NCI-H1436 (cell line): ENCODE measurements at regions not wholly inside any gene's neighbourhood (a gene's known extent, or its start where the extent isn't known, plus 50 kb on each side); places are given as distances from the start of the nearest gene placed in this dataset.
"Not testable (repeated sequence)": the region's sequence is repeated elsewhere in the genome, so short reads cannot be mapped to it uniquely, and the experiment has no call there.

ENCODE experiments used
- DNase-seq: peaks from one replicate; lab custom pipeline; 2025; lab: John Stamatoyannopoulos, UW

DNA sequence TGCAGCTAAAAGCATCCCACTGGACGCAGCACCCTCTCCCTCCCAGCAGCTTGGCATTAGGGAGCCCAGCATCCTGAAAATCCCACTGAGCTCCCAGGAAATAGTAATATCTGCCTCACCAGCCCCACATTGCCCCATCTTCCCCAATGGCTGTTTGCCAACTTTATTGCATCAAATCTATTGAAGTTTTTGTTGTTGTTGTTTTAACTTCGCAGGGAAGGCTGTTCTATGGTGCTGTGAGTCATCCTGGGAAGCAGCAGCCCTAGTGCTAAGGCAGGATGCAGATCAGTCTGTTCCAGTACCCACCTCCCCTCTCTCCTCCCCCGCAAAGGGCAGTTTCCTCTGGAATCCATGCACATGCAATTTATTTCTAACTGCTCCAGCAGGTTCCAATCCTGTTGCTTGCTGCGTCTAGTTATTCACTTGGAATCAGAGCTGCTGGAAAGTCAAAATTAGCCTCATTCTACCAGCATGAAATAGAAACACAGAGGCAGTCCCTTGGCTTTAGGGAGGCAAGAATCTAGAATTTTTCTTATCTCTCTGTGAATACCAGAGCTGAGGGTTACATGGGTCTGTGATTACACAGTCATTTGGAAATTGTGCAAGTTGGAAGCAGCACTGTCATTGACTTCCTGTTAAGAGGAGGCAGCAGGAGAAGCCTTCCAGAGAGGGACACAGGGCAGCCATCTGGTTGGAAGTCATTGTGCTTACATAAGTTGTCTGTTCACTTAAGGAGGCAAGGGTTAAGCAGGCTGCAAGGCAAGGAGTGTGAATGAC lies 115.9 kb upstream of the CACUL1 start:
- no peak for DNase-seq

DNA sequence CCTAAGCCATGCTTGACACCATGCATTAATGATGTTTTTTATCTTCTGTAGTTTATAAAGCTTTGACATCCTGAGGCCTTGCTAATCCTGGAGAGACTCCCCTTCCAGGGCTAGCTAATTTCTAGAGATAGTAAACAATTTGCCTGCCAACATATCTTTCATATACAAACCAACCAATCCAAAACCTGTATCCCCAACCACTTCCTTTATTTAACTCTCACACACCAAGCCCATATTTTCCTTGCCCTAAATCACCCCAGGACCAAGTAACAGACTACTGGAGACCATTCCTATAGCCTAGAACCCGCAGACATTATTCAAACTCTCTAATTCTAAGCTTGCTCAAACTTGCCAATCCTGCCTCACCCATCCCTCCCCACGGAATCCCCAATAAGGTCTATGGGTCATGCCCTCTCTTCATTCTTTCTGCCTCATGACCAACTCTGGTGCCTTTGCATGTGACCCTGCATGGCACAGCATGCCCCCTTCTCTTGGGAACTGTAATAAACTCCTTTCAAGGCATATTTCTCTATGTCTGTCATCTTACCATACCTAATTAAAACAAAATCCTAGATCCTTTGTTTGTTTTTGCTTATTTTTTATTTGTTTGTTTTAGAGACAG lies 116.6 kb upstream of the CACUL1 start:
- no peak for DNase-seq

DNA sequence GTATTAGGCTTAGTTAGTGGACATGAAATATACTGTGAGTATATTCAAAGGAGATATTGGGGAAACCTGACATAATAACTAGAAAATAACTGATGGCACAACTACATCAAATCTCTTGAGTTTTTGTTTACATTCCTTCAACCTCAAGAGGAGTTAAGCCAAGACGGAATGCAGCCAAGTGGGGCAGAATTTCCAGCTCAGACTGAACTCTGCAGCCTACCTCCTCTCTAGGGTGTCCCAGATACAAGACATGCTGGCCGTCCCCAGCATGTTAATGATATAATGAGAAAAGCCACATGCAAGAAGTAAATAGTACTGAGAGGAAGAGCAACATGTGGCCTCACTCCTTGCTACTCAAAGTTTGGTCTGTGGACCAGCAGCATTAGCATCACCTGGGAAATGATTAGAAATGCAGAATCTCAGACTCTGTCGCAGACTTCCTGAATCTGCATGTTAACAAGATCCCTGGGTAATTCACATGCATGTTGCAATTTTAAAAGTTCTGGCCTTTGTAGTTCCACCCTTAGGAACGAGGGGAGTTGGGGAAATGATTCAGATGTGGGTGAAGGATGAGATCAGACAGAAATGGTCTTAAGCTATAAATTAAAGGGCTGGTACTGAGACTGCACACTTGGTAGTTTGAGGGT lies 118.4 kb upstream of the CACUL1 start:
- no peak for DNase-seq

DNA sequence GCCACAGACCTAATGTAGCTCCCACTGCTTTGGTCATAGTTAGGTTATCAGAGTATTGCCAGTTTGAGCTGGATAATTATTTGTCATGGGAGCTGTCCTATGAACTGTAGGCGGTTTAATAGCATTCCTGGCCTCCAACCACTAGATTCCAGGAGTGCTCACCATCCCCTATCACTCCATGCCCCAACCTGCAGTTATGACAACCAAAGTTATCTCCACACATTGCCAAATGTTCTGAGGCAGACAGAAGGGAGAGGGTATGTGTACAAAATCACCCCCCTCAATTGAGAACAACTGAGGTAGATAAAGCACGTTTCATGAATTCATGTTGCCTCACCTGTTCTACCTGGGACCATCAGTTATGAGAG lies 119.0 kb upstream of the CACUL1 start:
- DNase-seq: no peak

DNA sequence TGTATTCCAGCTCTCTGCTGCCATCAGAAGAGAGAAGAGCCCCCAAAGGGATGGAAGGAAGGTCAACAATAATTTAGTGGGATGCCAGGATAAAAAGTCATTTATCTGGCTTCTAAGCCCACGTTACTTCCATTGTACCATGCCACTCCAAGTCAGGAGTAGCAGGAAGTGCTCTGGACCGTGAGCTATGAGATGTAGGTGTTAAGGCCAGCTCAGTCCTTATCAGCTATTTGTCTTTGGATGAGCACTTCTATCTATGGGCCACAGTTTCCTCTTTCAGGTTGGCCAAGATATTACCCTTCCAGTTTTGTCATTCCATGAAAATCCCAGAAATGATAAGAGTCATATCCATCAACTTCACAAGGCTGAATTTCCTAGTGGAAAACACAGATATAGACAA lies 119.4 kb upstream of the CACUL1 start:
- DNase-seq: no peak

DNA sequence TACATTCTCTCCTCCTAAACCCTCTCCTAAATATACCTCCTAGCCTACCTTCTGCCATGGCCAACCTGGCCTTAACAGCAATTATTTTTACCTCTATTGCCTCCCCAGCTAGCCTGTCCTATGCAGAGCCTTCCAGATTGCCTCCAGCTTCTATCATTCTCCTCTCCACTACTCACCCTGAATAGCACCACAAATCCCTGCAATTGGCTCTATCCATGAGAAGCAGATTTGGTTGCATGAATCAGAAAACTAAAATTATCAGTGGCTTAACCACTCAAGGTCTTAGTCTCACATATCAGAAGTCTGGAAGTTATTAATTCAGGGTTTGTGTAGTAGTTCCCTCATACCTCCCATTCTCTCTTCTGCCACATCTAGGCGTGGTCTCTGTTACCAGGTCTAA lies 120.3 kb upstream of the CACUL1 start:
- DNase-seq: no peak

DNA sequence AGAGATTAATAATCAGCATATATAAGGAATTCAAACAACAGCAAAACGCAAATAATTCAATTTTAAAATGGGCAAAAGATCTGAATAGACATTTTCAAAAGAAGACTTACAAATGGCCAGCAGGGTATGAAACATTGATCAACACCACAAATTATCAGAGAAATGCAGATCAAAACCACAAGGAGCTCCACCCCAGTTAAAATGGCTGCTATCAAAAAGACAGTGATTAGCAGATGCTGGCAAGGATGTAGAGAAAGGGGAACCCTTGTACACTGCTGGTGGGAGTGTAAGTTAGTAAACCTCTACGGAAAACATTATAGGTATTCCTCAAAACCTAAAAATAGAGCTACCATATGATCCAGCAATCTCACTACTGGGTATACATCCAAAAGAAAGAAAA lies 128.0 kb upstream of the CACUL1 start:
- DNase-seq: no peak

DNA sequence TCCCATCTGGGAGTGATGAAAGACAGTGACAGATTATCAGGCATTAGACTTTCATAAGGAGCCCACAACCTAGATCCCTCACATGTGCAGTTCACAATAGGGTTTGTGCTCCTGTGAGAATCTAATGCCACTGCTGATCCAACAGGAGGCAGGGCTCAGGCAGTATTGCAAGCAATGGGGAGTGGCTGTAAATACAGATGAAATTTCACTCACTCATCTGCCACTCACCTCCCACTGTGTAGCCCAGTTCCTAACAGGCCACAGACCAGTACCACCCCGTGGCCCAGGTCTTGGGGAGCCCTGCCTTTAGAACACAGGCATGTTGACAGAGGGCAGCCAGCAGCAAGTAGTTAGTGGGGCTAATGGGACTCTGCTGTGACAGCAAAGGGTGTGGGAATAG lies 137.3 kb upstream of the NANOS1 start:
- DNase-seq: no peak

DNA sequence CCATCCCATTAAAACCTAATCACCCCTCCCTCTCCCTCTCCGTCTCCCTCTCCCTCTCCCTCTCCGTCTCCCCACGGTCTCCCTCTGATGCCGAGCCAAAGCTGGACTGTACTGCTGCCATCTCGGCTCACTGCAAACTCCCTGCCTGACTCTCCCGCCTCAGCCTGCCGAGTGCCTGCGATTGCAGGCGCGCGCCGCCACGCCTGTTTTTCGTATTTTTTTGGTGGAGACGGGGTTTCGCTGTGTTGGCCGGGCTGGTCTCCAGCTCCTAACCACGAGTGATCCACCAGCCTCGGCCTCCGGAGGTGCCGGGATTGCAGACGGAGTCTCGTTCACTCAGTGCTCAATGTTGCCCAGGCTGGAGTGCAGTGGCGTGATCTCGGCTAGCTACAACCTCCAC lies 134.6 kb upstream of the NANOS1 start:
- not testable (repeated sequence) for DNase-seq

DNA sequence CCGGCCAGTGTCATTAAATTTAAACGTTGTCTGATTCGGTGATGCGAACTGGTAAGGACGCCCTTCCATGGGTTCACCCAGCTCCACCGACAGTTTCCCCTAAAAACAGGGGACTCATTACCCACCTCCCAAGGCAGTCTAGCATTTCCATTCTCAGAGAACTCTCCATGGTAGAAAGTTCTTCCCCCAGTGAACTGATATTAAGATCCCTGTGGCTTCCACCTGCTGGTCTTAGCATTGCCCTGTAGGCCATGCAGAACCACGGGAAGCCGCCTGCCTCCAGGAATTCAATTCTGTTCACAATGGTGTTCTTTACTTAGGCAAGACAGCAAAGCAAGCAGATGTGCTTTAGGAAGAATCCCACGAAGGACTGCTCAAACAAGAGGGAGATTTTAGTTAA lies 128.9 kb upstream of the NANOS1 start:
- no peak for DNase-seq

DNA sequence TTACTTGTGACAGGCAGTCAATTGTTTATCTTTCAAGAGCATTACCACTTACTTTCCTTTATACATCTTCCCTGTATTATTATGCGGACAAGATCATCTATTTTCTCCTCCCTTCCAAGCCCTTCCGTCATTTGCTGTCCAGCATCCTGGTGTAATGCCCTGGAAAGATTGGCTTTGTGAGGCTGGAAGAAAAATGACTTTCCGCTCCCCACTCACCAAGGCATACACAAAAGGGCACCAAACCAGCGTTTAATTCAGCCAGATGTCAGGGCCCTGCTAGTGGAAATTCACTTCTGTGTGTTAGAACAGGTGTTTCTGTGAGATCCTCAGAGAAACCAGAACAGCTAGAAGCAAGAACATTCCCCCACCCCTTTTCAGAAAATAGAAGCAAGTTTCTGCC lies 128.1 kb upstream of the NANOS1 start:
- no peak for DNase-seq

DNA sequence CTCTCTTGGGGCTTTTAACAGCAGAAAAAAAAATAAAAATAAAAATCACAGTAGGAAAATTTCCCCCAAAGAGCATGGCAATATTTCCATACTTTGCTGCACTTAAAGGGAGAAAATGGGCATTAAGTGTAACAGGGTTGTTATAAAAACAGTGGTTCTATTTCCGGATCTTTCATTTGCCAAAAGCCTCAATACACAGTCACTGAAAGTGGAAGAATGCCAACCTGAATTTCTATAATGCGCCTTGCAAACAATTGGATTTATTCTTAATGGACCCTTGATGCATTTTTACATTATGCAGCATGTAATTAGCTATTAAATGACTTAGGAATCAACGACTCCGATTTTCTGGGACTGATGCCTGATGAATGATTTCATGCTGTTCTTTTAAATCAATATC lies 127.6 kb upstream of the NANOS1 start:
- no peak for DNase-seq

DNA sequence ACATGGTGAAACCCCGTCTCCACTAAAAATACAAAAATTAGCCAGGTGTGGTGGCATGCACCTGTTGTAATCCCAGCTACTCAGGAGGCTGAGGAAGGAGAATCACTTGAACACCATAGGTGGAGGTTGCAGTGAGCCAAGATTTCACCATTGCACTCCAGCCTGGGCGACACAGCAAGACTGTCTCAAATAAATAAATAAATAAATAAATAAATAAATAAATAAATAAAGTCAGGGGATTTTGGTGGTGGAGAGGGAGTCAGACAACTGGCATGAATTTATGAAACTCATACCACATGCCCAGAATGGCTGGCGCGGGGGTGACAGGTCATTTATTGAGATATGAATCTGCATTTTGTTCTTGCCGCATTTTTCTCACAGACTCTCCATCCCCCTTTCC lies 126.9 kb upstream of the NANOS1 start:
- not testable (repeated sequence) for DNase-seq

DNA sequence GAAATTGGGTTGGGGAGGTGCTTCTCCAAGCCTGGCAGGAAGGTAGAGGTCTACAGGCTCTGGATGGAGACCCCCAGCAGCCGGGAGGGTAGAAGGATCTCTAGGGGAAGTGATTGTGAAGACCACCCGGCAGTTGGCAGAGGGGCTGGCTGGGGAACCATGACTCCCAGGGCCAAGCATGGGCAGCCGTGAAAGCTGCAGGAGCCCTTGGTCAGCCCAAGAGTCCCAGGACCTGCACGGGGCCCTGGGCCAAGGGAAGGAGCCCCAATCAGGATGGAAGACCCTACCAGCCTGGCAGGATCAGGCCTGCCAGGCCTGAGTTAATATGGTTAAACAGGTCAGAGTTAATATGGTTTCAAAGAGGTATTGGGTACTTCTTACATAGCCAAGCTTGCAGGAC lies 126.3 kb upstream of the NANOS1 start:
- no peak for DNase-seq

DNA sequence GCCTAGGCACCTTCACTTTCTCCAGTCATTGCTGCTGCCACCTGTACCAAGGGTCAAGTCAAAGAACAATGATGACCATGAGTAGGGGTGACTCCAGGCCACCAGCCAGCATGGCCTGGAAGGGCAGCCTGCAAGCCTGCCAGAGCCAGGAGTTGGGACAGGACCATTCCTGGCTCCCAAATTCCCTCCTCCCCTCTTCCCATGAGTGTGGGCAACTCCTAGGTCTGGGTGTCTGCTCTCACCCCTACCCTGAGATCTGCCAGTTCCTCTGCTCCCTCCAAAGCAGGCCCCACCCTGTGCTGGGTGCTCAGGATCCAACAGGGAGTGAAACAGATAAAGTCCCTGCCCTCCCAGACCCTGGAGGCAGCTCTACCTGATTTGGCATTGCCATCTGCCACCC lies 125.8 kb upstream of the NANOS1 start:
- no peak for DNase-seq

DNA sequence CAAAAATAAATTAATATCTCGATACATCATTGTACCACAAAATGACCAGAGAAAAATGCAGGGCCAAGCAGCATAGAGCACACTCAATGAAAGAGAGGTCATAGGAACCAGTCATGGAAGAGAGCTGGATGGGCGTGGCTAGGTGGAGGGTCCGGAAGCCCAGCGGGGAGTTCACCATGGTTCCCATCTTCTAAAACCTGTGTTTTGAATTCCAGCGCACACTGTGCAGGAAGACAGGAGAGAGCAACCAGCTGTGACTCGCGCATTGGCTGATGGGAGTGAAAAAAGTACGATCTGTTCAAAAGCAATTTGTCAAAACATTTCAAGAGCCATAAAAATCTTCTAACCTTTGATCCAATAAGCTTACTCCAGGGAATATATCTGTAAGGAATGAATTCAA lies 125.2 kb upstream of the NANOS1 start:
- no peak for DNase-seq

DNA sequence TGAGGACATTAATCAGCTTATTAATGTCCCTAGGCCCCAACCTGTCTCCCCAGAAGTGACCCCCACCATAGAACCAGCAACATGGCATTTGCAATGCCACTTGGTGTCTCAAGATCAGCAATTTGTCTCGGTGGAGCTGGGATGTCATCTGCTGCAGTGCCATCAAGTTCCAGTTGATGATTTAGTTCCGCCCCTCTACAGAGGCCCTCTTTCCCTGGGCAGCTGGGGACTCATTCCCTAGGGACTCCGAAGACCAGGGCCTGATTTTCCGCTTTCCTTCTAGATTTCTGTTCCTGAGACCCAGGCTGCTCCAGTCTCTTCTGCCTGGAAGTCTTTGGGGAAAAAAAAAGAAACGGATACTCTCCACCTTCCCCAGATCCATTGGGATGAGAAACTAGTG lies 122.5 kb upstream of the NANOS1 start:
- DNase-seq: no peak

DNA sequence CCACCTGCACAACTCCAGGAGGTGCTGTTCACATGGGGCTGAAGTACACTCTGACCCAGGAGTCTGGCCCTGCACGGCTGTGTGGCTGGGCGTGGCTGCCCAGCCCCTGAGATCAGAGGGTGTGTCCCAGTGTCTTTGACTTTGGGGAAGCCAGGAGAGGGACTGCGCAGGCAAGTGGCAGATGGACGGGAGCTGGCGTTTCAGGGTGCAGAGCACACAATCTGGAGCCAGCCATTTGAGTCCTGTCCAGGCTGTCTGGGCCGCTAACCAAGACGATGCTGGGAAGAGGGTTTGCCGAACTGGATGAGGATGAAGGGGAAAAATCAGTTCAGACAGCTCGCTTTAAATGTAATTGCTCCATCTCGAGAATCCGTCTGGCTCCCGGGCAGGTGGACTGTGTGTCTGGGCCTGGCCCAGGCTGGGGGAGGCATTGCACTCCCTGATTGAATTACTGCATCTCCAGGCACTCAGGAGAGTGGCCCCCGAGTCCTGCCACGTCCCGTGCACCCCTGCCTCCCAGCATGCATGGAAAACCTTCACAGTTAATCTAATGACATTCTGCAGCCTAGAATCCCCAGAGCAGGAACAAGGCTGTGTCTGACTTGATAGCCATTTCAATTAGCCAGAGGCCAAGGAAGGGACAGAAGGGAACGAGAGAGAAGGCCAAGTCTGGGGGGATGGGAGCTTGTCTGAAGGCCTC lies 120.8 kb upstream of the NANOS1 start:
- DNase-seq: no peak

DNA sequence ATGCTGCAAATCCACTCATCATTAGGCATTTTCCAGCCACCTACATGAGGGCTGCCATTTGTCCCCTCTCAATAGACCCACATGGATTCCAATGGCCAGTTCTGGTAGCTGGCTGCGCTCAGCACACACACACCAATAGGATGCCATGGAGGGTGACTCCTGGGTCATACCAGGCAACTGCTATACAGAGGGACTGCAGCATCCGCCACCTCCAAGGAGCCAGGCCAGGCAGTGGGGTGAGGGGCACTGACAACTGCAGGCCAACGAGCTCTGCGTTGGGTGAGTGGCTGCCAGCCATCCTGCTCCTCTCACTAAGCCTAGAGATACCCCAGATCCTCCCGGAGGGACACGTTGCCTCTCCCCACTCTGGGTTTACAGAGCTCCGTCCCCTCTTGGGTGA lies 118.8 kb upstream of the NANOS1 start:
- DNase-seq: no peak

DNA sequence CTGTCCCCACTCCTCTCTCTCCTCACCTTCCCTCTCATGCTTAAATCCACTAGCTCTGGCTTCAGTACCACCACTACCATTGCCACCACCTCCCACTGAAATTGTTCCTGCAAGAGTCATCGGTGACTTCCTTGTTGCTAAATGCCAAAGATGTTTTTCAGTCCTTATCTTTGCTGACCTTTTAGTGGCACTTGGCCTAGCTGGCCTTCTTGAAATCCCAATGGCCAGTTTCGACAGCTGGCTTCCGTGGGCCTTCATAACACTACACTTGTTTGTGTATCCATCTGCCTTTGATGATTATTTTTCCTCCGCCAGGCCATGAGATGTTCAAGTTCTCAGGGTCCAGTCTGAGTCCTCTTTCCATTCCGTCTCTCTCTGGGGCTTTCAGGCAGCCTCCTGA lies 118.2 kb upstream of the NANOS1 start:
- DNase-seq: no peak

DNA sequence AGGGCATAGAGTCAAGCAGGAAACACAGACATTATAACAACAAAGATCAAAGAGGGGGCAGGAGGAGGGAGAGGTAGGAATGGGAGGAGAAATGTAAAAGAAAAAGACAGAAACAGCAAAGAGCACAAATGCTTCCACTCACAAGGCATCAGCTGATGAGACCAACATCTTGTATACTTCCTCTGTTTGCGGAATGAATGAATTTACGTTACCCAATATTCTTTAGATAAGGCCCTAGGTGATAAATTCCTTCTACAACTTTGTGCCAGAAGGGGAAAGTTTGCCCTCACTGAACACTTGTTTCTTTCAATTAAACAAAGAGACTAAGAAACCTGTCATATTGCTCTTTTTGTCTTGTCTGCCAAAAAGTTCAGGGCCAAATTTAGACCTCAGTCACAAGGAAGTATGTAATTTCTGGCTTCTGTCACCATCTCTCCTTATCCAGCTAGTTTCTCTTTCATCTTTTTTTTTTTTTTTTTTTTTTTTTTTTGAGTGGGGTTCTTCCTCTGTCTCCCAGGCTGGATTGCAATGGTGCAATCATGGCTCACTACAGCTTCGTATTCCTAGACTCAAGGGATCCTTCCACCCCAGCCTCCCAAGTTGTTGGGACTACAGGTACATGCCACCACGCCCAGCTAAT lies 116.4 kb upstream of the NANOS1 start:
- no peak for DNase-seq

DNA sequence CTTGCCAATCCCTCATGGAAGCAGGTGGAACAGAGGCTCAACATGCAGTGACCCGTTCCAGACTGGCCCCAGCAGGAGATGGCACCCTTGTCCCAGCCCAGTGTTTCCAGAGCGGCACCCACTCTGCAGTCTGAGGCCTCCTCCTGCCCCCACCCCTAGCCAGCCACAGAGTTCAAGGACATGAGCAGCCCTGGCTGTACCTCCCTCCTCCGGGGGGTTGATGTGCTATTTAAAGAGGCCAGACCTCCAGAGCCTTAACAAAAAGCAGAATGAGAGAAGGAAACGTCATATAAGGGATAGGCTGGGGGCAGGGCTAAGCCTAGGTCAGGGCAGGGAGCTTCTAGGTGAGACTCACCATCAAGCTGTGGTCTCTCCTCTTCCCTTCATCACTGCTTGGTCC lies 115.7 kb upstream of the NANOS1 start:
- DNase-seq: no peak

DNA sequence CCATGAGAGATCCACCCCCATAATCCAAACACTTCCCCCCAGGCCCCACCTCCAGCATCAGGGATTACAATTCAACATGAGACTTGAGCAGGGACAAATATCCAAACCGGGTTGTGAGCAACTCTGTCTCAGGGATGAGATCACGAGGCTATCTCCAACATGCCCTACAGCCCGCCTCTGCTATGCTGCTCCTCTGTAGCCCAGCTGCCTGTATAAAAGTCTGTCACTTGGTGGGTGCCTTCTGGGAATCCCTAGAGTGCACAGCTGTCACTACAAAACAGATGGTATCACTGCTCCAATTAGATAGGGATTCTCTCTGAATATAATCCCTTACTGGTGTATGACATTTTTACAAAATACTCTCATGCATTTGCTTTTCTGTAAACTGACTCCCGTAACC lies 114.9 kb upstream of the NANOS1 start:
- DNase-seq: no peak
